Suprapubic skin (tissue), 4 donors: ENCODE measurements at regions not wholly inside any gene's neighbourhood (a gene's known extent, or its start where the extent isn't known, plus 50 kb on each side); places are given as distances from the start of the nearest gene placed in this dataset.

Experiments used
- CTCF ChIP-seq, 2 donors: fragments of 200-600 bp in 1 of 2; fragments of 450-650 bp in 1 of 2; sonication (generic) in 1 of 2; IDR thresholded peaks; one replicate each; pipeline ENCODE4 v1.5.1; 2016 to 2019; ENCODE audit warnings: antibody characterized with exemption in 2 of 2, mild to moderate bottlenecking in 1 of 2, moderate library complexity in 1 of 2
- POLR2A ChIP-seq, 2 donors: fragments of 450-650 bp; IDR thresholded peaks; one replicate each; pipeline ENCODE4 v1.6.1; 2017; ENCODE audit warnings: antibody characterized with exemption in 2 of 2, mild to moderate bottlenecking in 2 of 2, moderate library complexity in 2 of 2
- POLR2AphosphoS5 ChIP-seq, 3 donors: sonication (generic); formaldehyde crosslinking; IDR thresholded peaks; one replicate each; pipeline ENCODE4 v1.6.1; 2017; ENCODE audit warnings: antibody characterized with exemption in 3 of 3

DNA sequence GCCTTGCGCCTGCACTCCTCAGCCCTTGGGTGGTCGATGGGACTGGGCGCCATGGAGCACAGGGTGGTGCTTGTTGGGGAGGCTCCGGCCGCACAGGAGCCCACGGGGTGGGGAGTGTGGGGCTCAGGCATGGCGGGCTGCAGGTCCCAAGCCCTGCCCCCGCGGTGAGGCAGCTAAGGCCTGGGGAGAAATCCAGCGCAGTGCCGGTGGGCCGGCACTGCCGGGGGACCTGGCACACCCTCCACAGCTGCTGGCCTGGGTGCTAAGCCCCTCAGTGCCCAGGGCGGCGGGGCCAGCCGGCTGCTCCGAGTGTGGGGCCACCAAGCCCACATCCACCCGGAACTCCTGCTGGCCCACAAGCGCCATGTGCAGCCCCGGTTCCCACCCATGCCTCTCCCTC is 358.8 kb upstream of the RIOK2 start:
- no peak for TF ChIP-seq CTCF (IDR thresholded peaks at IDR 0.05)
- TF ChIP-seq POLR2A (IDR thresholded peaks at IDR 0.05) = no peak
- TF ChIP-seq POLR2AphosphoS5 (IDR thresholded peaks at IDR 0.05) = no peak
